CD4-positive, alpha-beta T cell treated with Interleukin-4 for 4 hours (primary cell): ENCODE measurements at regions not wholly inside any gene's neighbourhood (a gene's known extent, or its start where the extent isn't known, plus 50 kb on each side); places are given as distances from the start of the nearest gene placed in this dataset.

Experiments
- DNase-seq: peaks from one replicate; pipeline ENCODE4 v3.0.0-alpha.2; 2020

GRCh38 chr11:127105593-127106541, 105.3 kb upstream of the KIRREL3 start:
- DNase-seq: no peak

GRCh38 chr11:127103586-127104388, 103.2 kb upstream of the KIRREL3 start:
- no peak for DNase-seq

- DNase-seq: no peak
Observed at GRCh38 chr11:127098684-127099083, 98.1 kb upstream of the KIRREL3 start.

GRCh38 chr11:127080735-127081134, 80.2 kb upstream of the KIRREL3 start:
- DNase-seq: no peak

- DNase-seq: no peak
Observed at GRCh38 chr11:127075758-127076157, 75.2 kb upstream of the KIRREL3 start.

GRCh38 chr11:127074151-127074761, 73.7 kb upstream of the KIRREL3 start:
- no peak for DNase-seq

GRCh38 chr11:127073621-127074020, 73.1 kb upstream of the KIRREL3 start:
- DNase-seq: no peak

GRCh38 chr11:127071606-127072005, 71.0 kb upstream of the KIRREL3 start:
- DNase-seq: no peak

- no peak for DNase-seq
Observed at GRCh38 chr11:127070808-127071207, 70.2 kb upstream of the KIRREL3 start.

GRCh38 chr11:127066401-127067090, 66.0 kb upstream of the KIRREL3 start:
- DNase-seq: no peak

GRCh38 chr11:127063241-127063640, 62.7 kb upstream of the KIRREL3 start:
- no peak for DNase-seq

GRCh38 chr11:127061947-127062346, 61.4 kb upstream of the KIRREL3 start:
- DNase-seq: no peak

GRCh38 chr11:127059750-127060149, 59.2 kb upstream of the KIRREL3 start:
- DNase-seq: no peak

- DNase-seq: no peak
Observed at GRCh38 chr11:127059286-127059685, 58.7 kb upstream of the KIRREL3 start.

GRCh38 chr11:127058524-127058923, 58.0 kb upstream of the KIRREL3 start:
- DNase-seq: no peak

- no peak for DNase-seq
Observed at GRCh38 chr11:127057126-127057525, 56.6 kb upstream of the KIRREL3 start.

- no peak for DNase-seq
Observed at GRCh38 chr11:127056338-127056971, 55.9 kb upstream of the KIRREL3 start.

GRCh38 chr11:127055236-127055635, 54.7 kb upstream of the KIRREL3 start:
- DNase-seq: no peak

GRCh38 chr11:127054153-127054552, 53.6 kb upstream of the KIRREL3 start:
- no peak for DNase-seq

- no peak for DNase-seq
Observed at GRCh38 chr11:127052404-127052803, 51.8 kb upstream of the KIRREL3 start.
